NCI-H524 (cell line): ENCODE measurements at regions not wholly inside any gene's neighbourhood (a gene's known extent, or its start where the extent isn't known, plus 50 kb on each side); places are given as distances from the start of the nearest gene placed in this dataset.
"Not testable (repeated sequence)": the region's sequence is repeated elsewhere in the genome, so short reads cannot be mapped to it uniquely, and the experiment has no call there.

Experiments
- DNase-seq, 2 experiments: peaks; one replicate each; lab custom pipeline; 2025; lab: John Stamatoyannopoulos, UW

DNA sequence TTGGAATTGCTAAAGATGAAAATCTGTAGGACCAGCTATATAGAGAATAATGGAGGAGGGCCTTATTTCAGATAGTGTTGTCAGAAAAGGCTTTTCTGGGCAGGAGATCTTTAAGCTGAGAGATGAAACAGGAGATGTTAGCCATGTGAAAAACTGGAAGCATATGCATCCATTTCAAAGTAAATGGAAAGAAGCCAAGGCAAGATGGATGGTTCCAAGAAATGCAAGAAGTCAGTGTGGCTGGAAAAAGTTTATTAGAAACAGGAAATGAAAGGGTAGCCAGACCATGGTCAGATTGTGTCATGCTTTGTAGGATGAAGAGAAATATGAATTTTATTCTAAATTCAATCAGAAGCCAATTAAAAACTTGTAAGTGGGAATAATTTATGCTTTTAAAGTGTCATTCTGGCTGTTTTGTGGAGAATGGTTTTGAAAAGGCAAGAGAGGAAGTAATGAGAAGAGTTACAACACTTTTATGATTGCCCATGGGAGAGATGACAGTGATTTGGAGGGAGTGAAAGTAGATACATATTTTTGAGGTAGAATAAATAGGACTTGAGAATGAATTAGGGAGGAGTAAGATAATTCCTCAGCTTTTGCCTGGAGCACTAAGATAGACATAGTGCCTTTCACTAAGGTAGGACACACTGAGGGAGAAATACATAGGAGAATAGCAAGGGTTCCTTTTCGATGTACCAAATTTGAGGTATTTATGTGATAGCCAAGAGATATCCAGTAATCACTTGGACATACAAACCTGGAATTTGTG, 620.1 kb downstream of the HTR1B start:
- DNase-seq = no peak

DNA sequence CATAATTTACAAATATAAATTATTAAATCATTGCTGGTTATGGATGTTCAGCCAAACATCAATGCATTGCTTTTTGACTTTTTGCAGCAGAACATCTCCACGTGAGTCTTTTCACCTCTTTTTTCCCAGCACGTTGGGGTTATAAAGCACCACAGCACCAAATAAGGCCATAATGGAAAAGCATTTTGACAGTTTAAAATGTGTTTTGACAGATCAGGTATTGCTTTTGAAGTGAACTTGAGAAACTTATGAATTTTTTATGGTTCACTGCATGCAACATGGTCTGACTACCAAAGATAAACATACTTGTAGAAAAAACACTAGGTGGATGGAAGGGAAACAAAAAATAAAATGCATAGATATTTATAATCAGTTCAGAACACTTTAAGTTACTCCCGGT, 622.4 kb downstream of the HTR1B start:
- DNase-seq = no peak

DNA sequence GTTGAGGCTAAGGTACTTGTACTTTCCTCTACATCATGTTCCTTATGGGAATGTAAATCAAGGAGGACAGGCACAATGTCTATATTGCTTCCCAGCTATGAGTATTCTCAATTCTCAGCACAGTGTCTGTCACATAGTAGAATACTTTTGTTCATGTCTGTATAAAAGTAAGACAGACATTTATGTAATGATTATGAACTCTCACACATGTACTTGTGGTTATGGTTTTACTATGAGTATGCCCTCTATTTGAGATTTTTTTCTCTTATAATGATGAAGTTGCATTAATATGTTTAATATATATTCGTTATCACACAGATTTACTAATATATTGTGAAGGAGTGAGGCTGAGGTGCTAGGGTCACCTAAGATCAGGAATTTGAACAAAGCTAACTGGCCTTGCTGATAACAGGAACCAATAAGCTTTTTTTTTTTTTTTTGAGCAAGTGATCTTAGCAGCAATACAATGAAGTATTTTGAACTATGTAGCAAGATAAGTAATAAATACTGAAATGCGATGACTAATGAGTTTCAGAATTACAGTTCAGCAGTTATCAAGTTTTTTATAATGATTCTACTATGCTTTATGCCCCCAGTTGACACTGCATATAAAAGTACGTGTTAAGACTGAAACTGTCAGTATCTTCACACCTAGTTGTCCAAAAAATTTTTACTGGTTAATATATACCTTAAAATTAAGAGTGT, 623.1 kb downstream of the HTR1B start:
- DNase-seq = no peak

DNA sequence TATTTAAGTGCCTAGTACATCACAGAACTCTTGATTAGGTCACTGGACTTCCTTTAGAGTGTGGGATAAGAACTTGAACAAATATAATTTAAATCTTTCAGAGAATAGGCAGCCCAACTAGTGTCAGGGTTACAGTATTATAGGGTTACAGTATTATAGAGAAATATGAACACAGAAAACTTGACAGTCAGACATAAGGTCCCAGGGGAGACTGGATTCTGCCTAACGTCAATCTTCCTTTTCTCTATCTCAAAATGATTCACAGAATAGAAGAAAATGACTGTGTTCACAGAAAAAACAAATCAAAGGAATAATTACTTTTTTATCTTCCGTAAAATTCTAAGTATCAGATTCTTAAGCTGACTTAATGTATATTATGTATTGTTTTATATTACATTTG, 623.8 kb downstream of the HTR1B start:
- DNase-seq = no peak

DNA sequence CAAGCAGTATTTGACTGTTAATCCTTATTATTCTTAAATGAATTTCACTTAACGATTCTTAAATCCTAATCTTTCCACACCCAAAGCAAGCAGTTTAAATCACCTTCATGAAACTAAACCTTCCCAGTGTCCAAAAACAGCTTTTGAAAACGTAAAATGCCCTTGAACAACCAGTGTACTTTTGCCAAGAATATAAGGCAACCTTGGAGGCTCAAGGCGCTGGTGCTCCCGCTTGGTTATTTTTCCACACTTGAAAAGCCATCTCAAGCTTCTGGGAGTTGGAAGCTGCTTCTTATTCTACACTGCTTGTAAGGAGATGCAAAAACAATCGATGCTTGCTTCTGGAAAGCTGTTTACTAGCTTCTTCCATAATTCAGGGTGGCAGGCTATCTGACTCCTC, 625.7 kb downstream of the HTR1B start:
- DNase-seq = no peak

- DNase-seq = no peak
These were observed 627.6 kb downstream of the HTR1B start for GRCh38 chr6:76835695-76836094.

DNA sequence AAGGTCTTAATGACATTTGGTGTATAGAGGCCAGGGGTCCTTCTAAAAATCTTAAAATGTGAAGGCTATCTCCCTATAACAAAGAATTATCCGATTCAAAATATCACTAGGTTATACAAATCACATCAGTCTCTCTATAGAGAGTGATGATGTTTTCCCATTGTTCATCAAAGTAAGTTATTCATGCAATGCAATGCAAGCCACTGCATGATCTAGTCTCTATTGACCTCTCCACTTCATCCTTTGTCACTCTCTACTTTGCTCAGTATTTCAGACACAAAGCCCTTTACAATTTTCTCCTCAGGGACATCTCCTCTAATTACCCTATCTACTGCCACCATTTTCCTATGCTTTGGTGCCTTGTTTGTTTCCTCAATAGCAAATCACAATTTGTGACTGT, 628.0 kb downstream of the HTR1B start:
- no peak for DNase-seq

DNA sequence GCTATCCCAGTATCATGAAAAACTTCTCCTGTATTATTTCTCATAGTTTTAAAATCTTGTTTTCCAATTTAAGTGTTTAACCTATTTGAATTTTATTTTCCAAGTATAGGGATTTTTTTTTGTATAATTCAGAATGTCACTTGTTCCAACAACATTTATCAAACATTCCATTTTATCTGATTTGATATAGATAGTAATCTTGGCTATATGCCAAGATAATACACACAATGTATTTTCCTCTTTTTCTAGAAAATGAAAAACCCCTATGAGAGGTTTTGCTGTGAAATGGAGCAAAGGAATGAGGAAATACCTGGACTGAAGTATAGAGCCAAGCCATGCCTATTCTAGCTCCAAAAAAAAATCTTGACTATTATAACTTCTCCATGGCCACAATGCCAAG, 628.9 kb downstream of the HTR1B start:
- DNase-seq = no peak

GRCh38 chr6:76831299-76831698, 632.0 kb downstream of the HTR1B start:
- no peak for DNase-seq

DNA sequence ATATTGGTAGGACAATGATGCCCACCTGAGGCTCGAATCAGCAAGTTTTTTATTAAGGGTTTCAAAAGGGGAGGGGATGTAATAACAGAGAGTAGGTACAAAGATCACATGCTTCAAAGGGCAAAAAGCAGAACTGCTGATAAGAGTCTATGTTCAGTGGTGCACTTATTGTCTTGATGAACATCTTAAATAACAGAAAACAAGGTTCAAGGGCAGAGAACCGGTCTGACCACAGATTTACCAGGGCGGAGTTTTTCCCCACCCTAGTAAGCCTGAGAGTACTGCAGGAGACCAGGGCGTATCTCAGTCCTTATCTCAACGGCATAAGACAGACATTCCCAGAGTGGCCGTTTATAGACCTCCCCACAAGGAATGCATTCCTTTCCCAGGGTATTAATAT, 639.7 kb downstream of the HTR1B start:
- DNase-seq = not testable (repeated sequence)

DNA sequence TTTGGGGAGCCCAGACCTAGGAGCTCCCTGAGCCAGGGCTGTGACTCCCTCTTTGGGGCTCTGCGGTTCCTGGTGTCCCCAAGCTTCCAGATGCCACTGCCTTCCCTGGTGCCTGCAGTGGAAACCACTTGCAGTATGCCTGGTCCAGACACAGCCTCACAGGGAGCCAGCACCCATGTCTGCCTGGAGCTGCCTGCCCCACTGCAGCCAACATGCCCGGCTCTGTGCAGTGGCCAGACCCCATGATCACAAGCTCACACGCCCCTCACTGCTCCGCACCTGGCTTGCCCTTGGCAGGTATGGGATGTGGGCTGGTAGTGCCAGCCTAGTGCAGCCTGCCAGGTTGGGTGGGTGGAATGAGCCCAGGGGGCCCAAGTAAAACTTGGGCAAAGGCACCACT, 644.8 kb downstream of the HTR1B start:
- no peak for DNase-seq

DNA sequence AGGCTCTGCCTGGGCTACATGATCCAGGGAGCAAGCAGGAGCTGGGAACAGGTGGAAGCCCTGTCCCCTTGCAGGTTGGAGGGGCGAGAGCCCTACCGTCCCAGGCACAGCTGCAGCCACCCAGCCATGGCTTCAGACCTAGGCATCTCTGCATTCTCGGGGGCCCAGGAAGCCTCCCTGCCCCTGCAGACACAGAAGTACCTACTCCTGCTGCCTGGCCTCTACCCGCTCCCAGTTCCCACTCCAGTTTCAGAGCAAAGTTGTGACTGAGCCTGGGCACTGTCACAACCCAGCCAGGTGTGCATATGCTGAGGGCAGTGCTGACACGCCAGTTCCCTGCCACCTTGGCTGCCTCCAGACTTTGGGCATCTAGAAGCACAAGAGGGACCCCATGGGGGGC, 645.9 kb downstream of the HTR1B start:
- no peak for DNase-seq

GRCh38 chr6:76814496-76815458, 648.5 kb downstream of the HTR1B start:
- DNase-seq = no peak

- DNase-seq = no peak
These were observed 653.0 kb downstream of the HTR1B start for GRCh38 chr6:76810286-76810685.

DNA sequence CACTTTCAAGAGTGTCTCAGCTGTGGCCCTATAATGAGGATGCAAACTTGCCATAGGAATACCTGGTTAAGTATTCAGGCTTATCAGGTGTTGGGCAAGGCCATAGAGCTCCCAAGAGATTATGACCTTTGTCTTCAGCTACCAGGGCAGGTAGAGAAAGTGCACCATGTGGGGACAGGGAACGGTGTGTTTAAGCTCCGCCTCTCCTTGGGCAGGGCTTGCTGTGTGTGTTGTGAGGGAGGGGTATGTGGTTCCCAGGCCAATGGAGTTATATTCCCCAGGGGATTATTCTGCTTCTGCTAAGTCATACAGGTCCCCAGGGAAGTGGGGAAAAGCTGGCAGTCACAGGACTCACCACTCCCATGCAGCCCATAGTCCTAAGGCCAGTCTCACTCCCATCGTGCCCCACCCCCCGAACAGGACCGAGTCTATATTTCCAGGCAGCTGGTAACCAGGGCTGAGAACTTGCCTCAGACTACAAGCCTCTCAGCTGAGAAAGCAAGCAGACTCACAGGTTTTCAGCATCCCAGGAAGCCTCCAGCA, 660.2 kb downstream of the HTR1B start:
- no peak for DNase-seq

GRCh38 chr6:76792394-76792793, 670.9 kb downstream of the HTR1B start:
- DNase-seq = no peak

- DNase-seq = no peak
These were observed 672.4 kb downstream of the HTR1B start for GRCh38 chr6:76790881-76791280.

DNA sequence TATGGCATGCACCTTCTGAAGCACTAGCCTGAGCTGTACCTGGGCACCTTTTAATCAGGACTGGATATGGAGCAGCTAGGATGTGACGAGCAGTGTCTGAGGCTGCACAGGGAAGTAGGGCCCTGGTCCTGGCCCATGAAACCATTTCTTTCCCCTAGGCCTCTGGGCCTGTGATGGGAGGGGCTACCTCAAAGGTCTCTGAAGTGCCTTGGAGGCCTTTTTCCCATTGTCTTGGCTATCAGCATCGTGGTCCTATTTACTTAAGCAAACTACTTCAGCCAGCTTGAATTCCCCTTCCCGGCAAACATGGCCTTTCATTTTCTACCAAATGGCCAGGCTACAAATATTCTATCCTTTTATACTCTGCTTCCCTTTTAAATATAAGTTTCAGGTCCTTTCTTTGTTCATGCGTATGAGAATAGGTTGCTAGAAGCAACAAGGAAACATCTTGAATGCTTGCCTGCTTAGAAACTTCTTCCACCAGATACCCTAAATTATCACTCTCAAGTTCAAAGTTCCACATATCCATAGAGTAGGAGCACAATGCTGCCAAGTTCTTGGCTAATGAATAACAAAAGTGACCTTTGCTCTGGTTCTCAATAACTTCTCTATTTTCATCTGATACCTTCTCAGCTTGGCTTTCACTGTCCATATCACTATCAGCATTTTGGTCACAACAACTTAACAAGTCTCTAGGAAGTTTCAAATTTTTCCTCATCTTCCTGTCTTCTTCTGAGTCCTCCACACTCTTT, 673.1 kb downstream of the HTR1B start:
- DNase-seq = no peak

DNA sequence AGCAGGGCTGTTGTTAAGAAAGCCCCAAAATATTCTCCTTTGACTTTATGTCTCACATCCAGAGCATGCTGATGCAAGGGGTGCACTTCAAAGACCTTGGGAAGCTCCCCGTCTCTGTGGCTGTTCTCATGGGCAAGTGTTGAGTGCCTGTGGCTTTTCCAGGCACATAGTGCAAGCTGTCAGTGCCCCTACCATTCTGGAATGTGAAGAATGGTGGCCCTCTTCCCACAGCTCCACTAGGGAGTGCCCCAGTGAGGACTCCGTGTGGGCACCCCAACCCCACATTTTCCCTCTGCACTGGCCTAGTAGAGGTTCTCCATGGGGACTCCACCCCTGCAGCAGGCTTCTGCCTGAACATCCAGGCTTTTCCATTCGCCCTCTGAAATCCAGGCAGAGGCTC, 673.7 kb downstream of the HTR1B start:
- no peak for DNase-seq

DNA sequence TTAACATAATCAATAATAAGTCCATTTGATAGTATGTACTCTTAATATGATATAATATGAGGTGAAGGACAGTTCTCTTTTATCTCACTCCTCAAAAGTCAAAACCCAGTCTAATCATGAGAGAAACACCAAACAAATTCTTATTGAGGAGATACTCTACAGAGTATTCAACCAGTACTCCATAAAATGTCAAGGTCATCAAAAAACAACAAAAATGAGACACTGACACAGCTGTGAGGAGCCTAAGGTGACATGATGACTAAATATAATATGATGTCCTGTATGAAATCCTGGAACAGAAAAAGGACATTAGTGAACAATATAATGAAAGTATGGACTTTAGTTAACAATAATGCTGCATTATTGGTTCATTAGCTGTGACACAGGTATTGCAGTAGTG, 675.1 kb downstream of the HTR1B start:
- DNase-seq = no peak

DNA sequence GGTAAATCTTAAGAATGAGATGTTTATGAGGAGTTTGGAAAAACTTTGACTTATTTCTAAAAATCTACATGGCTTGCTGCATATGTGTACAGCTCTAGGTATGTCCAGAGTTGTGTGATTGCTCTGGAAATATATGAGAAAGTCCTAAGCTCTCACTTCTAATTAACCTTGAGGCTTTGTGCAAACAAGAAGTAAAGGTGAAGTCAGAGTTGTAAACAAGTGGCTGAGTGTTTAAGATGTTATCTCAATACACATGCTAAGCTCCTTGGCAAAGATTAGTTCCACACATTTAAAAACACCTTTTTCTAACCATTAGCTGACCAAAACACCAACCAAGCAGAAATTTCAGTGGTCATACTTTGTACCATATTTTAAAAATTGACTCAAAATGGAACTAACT, 684.2 kb downstream of the HTR1B start:
- no peak for DNase-seq

DNA sequence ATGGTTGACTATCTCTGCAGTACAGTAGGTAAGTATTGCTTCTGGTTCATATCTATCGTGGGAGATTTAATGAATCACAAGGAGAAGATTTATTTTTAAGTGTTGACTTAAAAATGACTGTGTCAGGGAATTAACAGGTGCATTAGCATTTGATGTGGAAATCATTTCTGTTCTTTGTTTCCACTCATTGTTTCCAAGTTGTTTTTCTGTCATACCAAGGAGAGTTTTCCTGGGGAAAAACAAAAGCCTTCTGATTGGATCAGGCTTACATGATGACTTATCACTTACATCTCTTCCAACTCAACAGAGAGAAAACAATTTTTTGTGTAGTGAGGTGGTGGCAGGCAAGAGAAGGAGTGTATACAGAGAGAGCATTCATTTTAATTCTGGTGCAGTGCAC, 686.4 kb downstream of the HTR1B start:
- DNase-seq = no peak
